PC-3 (cell line): ENCODE measurements at regions not wholly inside any gene's neighbourhood (a gene's known extent, or its start where the extent isn't known, plus 50 kb on each side); places are given as distances from the start of the nearest gene placed in this dataset.

Source experiments
- EZH2phosphoT487 ChIP-seq: fragments of 300-600 bp; sonication (generic); IDR thresholded peaks from 2 replicates; pipeline ENCODE4 v1.6.1; 2018; ENCODE audit warnings: mild to moderate bottlenecking, antibody characterized with exemption, low read length, borderline replicate concordance
- TF ChIP-seq, protein P1 (sequence below): fragments of 300-600 bp; sonication (generic); conservative IDR thresholded peaks from 2 replicates; pipeline ENCODE4 v1.5.1; 2017; ENCODE audit warnings: antibody characterized with exemption, low read depth, mild to moderate bottlenecking, low read length

DNA sequence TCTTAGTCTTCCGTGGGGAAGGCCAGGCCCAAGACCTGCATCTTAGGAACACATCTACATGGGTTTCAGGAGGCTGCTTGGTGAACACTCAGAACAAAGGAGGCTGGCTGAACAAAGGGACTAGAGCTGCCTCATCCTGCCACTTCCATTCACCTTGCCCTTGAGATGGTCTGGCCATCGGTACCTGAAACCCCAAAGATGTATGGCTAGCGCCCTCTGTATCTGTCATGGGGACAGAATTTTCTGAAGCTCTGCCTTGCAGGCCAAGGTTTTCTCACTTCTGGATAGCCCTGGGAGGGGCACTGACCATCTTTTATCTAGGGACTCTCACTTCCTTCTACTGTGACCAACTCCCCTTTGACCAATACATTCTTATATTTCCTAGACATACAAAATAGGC, 55.4 kb upstream of the GRIK3 start:
- no peak for TF ChIP-seq EZH2phosphoT487
- TF ChIP-seq, protein P1, sequence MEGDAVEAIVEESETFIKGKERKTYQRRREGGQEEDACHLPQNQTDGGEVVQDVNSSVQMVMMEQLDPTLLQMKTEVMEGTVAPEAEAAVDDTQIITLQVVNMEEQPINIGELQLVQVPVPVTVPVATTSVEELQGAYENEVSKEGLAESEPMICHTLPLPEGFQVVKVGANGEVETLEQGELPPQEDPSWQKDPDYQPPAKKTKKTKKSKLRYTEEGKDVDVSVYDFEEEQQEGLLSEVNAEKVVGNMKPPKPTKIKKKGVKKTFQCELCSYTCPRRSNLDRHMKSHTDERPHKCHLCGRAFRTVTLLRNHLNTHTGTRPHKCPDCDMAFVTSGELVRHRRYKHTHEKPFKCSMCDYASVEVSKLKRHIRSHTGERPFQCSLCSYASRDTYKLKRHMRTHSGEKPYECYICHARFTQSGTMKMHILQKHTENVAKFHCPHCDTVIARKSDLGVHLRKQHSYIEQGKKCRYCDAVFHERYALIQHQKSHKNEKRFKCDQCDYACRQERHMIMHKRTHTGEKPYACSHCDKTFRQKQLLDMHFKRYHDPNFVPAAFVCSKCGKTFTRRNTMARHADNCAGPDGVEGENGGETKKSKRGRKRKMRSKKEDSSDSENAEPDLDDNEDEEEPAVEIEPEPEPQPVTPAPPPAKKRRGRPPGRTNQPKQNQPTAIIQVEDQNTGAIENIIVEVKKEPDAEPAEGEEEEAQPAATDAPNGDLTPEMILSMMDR = no peak
